Tibial nerve (tissue), 3 donors: ENCODE measurements at regions not wholly inside any gene's neighbourhood (a gene's known extent, or its start where the extent isn't known, plus 50 kb on each side); places are given as distances from the start of the nearest gene placed in this dataset.

Experiments used
- POLR2A ChIP-seq, 2 donors: fragments of 450-650 bp; IDR thresholded peaks; one replicate each; pipeline ENCODE4 v1.6.1; 2017; ENCODE audit warnings: antibody characterized with exemption in 2 of 2, mild to moderate bottlenecking in 2 of 2, moderate library complexity in 2 of 2
- TF ChIP-seq, protein P1 (sequence below), 5 experiments: fragments of 200-600 bp in 3 of 5; fragments of 450-650 bp in 2 of 5; sonication (generic) in 3 of 5; IDR thresholded peaks; one replicate each; pipeline ENCODE4 v1.5.1; 2016 to 2019; ENCODE audit warnings: antibody characterized with exemption in 5 of 5, mild to moderate bottlenecking in 3 of 5, moderate library complexity in 2 of 5

DNA sequence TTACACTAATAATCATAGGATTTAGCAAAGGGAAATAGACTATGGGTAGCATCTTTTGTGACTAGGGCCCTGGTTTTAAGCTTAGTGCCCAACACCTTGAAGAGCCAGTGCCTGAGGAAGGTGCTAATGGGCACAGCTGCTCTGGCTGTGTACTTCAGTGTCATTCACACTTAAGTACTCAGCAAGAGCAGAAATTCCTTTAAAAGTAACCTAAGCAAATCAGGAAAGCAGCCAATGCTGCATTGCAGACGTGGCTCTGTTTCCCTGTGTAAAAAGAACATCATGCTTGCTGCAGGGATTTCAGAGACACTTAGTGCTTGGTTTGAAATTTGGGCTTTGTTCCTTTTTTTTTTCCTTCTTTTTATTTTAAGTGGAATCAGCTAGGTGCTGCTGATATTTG is 505.4 kb downstream of the SUCLG1 start:
- TF ChIP-seq, protein P1, sequence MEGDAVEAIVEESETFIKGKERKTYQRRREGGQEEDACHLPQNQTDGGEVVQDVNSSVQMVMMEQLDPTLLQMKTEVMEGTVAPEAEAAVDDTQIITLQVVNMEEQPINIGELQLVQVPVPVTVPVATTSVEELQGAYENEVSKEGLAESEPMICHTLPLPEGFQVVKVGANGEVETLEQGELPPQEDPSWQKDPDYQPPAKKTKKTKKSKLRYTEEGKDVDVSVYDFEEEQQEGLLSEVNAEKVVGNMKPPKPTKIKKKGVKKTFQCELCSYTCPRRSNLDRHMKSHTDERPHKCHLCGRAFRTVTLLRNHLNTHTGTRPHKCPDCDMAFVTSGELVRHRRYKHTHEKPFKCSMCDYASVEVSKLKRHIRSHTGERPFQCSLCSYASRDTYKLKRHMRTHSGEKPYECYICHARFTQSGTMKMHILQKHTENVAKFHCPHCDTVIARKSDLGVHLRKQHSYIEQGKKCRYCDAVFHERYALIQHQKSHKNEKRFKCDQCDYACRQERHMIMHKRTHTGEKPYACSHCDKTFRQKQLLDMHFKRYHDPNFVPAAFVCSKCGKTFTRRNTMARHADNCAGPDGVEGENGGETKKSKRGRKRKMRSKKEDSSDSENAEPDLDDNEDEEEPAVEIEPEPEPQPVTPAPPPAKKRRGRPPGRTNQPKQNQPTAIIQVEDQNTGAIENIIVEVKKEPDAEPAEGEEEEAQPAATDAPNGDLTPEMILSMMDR (IDR thresholded peaks at IDR 0.05), result no peak
- TF ChIP-seq POLR2A (IDR thresholded peaks at IDR 0.05), result no peak
